ENCODE measurements at regions not wholly inside any gene's neighbourhood (a gene's known extent, or its start where the extent isn't known, plus 50 kb on each side); places are given as distances from the start of the nearest gene placed in this dataset.

- no peak for TF ChIP-seq CTCF (conservative IDR thresholded peaks at IDR 0.05; ENCODE audit: low read depth, low read length)
- no peak for TF ChIP-seq EZH2phosphoT487 (IDR thresholded peaks at IDR 0.05; ENCODE audit: borderline replicate concordance, low read length)
These were observed 83.3 kb upstream of the PCGF5 start for GRCh38 chr10:91137011-91137643.

Measured in PC-3 (cell line).